ENCODE measurements at regions not wholly inside any gene's neighbourhood (a gene's known extent, or its start where the extent isn't known, plus 50 kb on each side); places are given as distances from the start of the nearest gene placed in this dataset.

DNA sequence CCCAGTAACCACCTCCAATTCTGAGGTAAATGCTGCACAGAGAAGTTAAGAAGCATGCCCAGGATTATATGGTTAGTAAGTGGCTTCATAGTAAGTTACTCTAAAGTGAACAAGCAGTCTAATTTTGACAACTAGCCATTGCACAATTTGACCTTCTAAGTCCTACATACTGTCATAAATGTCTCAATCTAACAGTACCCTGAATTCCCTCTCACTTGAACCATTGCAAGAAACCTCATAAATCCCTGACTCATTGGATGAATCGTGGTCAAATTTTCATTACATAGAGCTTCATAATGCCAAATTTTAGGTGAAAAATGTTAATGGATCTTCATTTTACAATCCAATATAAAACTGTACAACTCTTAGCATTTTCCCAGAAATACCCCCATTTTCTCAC is 217.3 kb upstream of the GRIA4 start:
- intact Hi-C loops (cut with DNase I; ENCODE audit: low total_unique reads): no loop called here
- TF ChIP-seq POLR2A (IDR thresholded peaks at IDR 0.05): no peak
- TF ChIP-seq, protein P1, sequence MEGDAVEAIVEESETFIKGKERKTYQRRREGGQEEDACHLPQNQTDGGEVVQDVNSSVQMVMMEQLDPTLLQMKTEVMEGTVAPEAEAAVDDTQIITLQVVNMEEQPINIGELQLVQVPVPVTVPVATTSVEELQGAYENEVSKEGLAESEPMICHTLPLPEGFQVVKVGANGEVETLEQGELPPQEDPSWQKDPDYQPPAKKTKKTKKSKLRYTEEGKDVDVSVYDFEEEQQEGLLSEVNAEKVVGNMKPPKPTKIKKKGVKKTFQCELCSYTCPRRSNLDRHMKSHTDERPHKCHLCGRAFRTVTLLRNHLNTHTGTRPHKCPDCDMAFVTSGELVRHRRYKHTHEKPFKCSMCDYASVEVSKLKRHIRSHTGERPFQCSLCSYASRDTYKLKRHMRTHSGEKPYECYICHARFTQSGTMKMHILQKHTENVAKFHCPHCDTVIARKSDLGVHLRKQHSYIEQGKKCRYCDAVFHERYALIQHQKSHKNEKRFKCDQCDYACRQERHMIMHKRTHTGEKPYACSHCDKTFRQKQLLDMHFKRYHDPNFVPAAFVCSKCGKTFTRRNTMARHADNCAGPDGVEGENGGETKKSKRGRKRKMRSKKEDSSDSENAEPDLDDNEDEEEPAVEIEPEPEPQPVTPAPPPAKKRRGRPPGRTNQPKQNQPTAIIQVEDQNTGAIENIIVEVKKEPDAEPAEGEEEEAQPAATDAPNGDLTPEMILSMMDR (IDR thresholded peaks at IDR 0.05): no peak
- no peak for DNase-seq (ENCODE audit: low spot score in 2 of 2)
- no peak overlapping the region for H3K4me3 ChIP-seq (ENCODE audit: low read depth, poor library complexity, severe bottlenecking)
- 86 to 87% methylated on average over 1 of the region's 1 CpG for WGBS, 2 donors

DNA sequence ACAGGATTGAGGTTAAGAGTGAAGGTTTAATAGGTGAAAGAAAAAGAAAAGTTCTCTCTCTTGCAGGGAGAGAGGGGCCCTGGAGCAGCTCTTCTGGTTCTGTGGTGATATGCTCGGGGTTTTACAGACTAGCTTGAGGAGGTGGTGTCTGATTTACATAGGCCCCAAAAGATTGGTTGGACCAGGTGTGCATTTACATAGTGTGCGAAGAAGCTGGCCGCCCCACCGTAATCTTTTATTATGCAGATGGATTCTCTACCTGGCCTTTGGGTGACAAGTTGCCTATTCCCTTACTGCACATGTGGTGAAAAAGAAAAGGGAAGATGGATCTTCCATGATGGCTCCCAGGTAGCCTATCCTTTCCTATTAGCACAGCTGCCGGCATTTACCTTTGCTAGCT is 219.9 kb upstream of the GRIA4 start:
- intact Hi-C loops (cut with DNase I; ENCODE audit: low total_unique reads): no loop called here
- no peak for DNase-seq (ENCODE audit: low spot score in 2 of 2)
- TF ChIP-seq POLR2A (IDR thresholded peaks at IDR 0.05): no peak
- TF ChIP-seq, protein P1 (IDR thresholded peaks at IDR 0.05): no peak
- WGBS, 2 donors: 93 to 96% methylated on average over 5 of the region's 5 CpGs
- no peak overlapping the region for H3K4me3 ChIP-seq (ENCODE audit: low read depth, poor library complexity, severe bottlenecking)

DNA sequence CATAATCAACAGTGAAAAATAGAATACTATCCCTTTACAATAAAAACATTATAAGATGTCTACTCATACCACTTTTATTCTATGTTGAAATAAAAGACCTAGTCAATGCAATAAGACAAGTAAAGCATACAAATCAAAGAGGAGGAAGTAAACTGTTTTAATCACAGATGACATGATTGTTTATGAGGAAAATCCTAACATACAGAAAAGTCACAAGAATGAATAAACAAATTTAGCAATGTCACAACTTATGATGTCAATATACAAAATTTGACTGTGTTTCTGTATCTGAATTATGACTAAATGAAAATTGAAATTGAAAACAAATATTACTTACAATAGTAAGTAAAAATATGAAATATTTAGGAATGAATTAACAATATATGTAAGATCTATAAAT is 221.9 kb upstream of the GRIA4 start:
- H3K4me3 ChIP-seq (ENCODE audit: low read depth, poor library complexity, severe bottlenecking): no peak overlapping the region
- intact Hi-C loops (cut with DNase I; ENCODE audit: low total_unique reads): no loop called here
- no peak for DNase-seq (ENCODE audit: low spot score in 2 of 2)
- TF ChIP-seq, protein P1 (IDR thresholded peaks at IDR 0.05): no peak
- TF ChIP-seq POLR2A (IDR thresholded peaks at IDR 0.05): no peak

DNA sequence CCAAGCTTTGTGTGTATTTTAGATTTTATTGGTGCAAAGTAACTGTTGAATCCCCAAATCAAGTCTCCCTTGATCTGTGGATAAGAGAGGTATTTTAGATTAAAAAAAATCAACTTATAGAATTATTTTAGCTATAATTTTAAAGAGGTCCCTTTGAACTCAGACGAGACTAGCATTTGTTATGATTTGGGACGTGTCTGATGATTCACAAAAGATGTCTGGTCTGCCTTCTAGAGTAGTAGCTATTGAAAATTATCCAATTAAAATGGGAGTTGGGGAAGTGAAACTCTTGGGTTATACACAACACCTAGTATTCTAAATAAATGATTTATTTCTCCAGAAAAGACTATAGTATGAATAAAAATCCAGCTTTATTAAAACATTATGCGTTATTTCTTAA is 227.9 kb upstream of the GRIA4 start:
- intact Hi-C loops (cut with DNase I; ENCODE audit: low total_unique reads): no loop called here
- H3K4me3 ChIP-seq (ENCODE audit: low read depth, poor library complexity, severe bottlenecking): no peak overlapping the region
- 77 to 78% methylated on average over 3 of the region's 3 CpGs for WGBS, 2 donors
- no peak for DNase-seq (ENCODE audit: low spot score in 2 of 2)
- TF ChIP-seq, protein P1 (IDR thresholded peaks at IDR 0.05): no peak
- no peak for TF ChIP-seq POLR2A (IDR thresholded peaks at IDR 0.05)

DNA sequence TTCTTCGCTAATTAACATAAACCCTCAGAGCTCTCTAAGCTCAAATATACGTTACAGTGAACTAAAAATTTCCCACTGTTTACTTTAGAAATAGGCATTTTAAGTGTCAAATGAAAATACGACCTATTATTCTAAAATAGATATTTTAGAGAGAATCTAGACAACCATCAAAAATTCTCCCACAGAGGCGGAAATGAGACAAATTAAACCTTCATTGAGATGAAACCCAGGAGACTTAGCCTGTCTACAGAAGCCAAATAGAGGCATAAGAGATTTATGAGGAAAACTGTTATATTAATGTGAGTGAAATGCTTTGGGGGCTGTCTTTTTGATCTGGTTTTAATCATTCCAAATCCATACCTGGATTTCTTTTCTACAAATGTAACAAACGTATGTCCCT is 232.0 kb upstream of the GRIA4 start:
- TF ChIP-seq, protein P1 (IDR thresholded peaks at IDR 0.05): no peak
- TF ChIP-seq POLR2A (IDR thresholded peaks at IDR 0.05): no peak
- no peak for DNase-seq (ENCODE audit: low spot score in 2 of 2)
- H3K4me3 ChIP-seq (ENCODE audit: low read depth, poor library complexity, severe bottlenecking): no peak overlapping the region
- 77 to 82% methylated on average over 5 of the region's 5 CpGs for WGBS, 2 donors
- intact Hi-C loops (cut with DNase I; ENCODE audit: low total_unique reads): no loop called here

DNA sequence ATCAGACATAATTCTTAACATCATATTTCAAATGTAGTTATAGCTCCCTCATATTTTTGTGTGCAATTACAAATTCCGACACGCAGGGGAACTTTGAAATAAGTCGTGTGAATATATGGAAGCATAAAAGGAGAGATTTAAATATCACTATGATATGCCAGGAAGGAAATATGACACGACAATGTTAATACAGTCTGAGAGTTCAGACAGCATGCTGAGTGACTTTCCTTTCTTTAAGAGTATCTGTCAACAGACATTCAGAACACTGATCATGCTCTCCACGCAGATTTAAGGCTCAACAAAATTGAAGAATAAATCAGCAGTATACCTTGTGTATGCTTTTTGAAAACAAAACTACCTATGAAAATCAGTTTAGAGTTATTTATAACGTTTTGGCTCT is 232.6 kb upstream of the CARD18 start:
- intact Hi-C loops (cut with DNase I; ENCODE audit: low total_unique reads): no loop called here
- no peak for DNase-seq (ENCODE audit: low spot score in 2 of 2)
- WGBS, 2 donors: 33 to 37% methylated on average over 6 of the region's 6 CpGs

More for the DNA sequence above, 232.6 kb upstream of the CARD18 start:
- no peak for TF ChIP-seq POLR2A (IDR thresholded peaks at IDR 0.05)
- TF ChIP-seq, protein P1 (IDR thresholded peaks at IDR 0.05): no peak
- no peak overlapping the region for H3K4me3 ChIP-seq (ENCODE audit: low read depth, poor library complexity, severe bottlenecking)

All from lower leg skin (tissue), 4 donors.